ENCODE measurements at regions not wholly inside any gene's neighbourhood (a gene's known extent, or its start where the extent isn't known, plus 50 kb on each side); places are given as distances from the start of the nearest gene placed in this dataset.

GRCh38 chr21:23247334-23247733 is 2249.1 kb downstream of the NCAM2 start:
- Histone ChIP-seq H4K5ac (ENCODE audit: low read depth, low read length) (no peak overlapping the region), H2BK15ac (ENCODE audit: low read depth, low read length) (no peak overlapping the region), H3K18ac (ENCODE audit: low read depth, low read length) (no peak overlapping the region), H2AK5ac (ENCODE audit: low read depth, low read length) (no peak overlapping the region), H4K91ac (ENCODE audit: insufficient read depth, low read depth, low read length) (no peak overlapping the region), H3K9ac (ENCODE audit: low read depth, low read length) (no peak overlapping the region), H3K79me1 (ENCODE audit: low read depth in 1 of 2, low read length in 2 of 2) (no peaks in the 10 kb centered on the region), H2BK5ac (ENCODE audit: low read depth, low read length, poor library complexity, severe bottlenecking) (no peak overlapping the region), H3K4me2 (ENCODE audit: low read depth, low read length) (no peak overlapping the region), H3K36me3 (ENCODE audit: control insufficient read depth, insufficient read depth, low read length) (no peaks in the 10 kb centered on the region), H4K20me1 (ENCODE audit: insufficient read depth, low read length) (no peaks in the 10 kb centered on the region), H3K9me3 (ENCODE audit: control insufficient read depth, insufficient read depth, low read length) (peaks cover 6% of the 10 kb centered on the region), H4K8ac (ENCODE audit: low read depth in 2 of 2, low read length in 2 of 2) (no peak overlapping the region), H3K23ac (ENCODE audit: low read depth, low read length) (no peak overlapping the region), H3K4ac (ENCODE audit: low read depth, low read length) (no peak overlapping the region), H3K4me3 (ENCODE audit: insufficient read depth, low read depth, low read length) (no peak overlapping the region), H3K9me1 (ENCODE audit: insufficient read depth, low read length) (no peaks in the 10 kb centered on the region), H2AK9ac (replicated peaks; ENCODE audit: low read depth, low read length, poor library complexity) (no peak overlapping the region), H2BK20ac (ENCODE audit: low read depth, low read length) (no peak overlapping the region), H3K56ac (ENCODE audit: extremely low read depth, insufficient read depth, low read length) (no peak overlapping the region), H3K27ac (ENCODE audit: insufficient read depth, low read length) (no peak overlapping the region), H3K14ac (replicated peaks; ENCODE audit: low read depth, low read length) (no peak overlapping the region), H3K4me1 (ENCODE audit: control insufficient read depth, insufficient read depth, low read length) (no peaks in the 10 kb centered on the region), H2AFZ (replicated peaks; ENCODE audit: low read length, poor library complexity) (no peak overlapping the region), H3K27me3 (ENCODE audit: control insufficient read depth, insufficient read depth, low read length) (no peaks in the 10 kb centered on the region), H2BK120ac (ENCODE audit: low read depth, low read length) (no peak overlapping the region)
- TF ChIP-seq RCOR1 (IDR thresholded peaks at IDR 0.05; ENCODE audit: insufficient replicate concordance, low read length) (no peak), CEBPB (IDR thresholded peaks at IDR 0.05; ENCODE audit: low read depth, low read length) (no peak), POLR2A (IDR thresholded peaks at IDR 0.05; ENCODE audit: low read depth, low read length) (no peak), MAZ (IDR thresholded peaks at IDR 0.05; ENCODE audit: borderline replicate concordance, low read depth, low read length) (no peak)
- intact Hi-C loops (cut with micrococcal nuclease), result no loop called here
- no CpG with 5 or more reads among the region's 2 CpGs for WGBS, 2 experiments (ENCODE audit: extremely low coverage in 2 of 2, insufficient read length in 1 of 2)
- DNase-seq (no peak), ATAC-seq (ENCODE audit: low read depth) (no peak)
- no TSS peak for BruUV-seq (replicated peaks)
- ChIA-PET POLR2A (ENCODE audit: unreplicated experiment) (no interaction called here), CTCF (no interaction called here)
- dilution Hi-C loops (cut with HindIII; ENCODE audit: low sequenced_read_pairs, unreplicated experiment), result no loop called here
- in situ Hi-C loops (cut with MboI; ENCODE audit: low sequenced_read_pairs), result no loop called here

Data from IMR-90 (cell line).